CD4-positive, alpha-beta T cell treated with Interleukin-17A for 4 hours (primary cell): ENCODE measurements at regions not wholly inside any gene's neighbourhood (a gene's known extent, or its start where the extent isn't known, plus 50 kb on each side); places are given as distances from the start of the nearest gene placed in this dataset.
"Not testable (repeated sequence)": the region's sequence is repeated elsewhere in the genome, so short reads cannot be mapped to it uniquely, and the experiment has no call there.

Experiments used
- DNase-seq: peaks from one replicate; pipeline ENCODE4 v3.0.0-alpha.2; 2020; ENCODE audit warnings: mixed read lengths

DNA sequence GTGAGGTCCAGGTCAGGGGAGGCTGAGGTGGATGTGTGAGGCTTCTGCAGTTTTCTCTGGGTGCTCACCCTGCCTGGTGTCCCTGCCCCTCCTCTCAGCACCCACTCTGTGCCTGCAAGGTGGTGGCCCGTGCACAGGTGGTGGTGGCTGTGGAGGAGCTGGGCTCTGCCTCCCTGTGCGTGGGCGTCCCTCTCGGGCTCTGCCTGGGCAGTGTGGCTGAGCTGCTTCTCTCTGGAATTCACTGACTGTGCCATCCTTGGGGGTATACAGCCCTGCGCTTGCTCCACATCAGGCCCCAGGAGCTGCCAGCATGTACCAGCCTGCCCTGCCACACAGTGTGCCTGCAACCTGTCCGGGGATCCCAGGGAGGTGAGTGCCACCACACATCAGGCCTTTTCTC is 369.8 kb downstream of the TMEM121 start:
- not testable (repeated sequence) for DNase-seq

DNA sequence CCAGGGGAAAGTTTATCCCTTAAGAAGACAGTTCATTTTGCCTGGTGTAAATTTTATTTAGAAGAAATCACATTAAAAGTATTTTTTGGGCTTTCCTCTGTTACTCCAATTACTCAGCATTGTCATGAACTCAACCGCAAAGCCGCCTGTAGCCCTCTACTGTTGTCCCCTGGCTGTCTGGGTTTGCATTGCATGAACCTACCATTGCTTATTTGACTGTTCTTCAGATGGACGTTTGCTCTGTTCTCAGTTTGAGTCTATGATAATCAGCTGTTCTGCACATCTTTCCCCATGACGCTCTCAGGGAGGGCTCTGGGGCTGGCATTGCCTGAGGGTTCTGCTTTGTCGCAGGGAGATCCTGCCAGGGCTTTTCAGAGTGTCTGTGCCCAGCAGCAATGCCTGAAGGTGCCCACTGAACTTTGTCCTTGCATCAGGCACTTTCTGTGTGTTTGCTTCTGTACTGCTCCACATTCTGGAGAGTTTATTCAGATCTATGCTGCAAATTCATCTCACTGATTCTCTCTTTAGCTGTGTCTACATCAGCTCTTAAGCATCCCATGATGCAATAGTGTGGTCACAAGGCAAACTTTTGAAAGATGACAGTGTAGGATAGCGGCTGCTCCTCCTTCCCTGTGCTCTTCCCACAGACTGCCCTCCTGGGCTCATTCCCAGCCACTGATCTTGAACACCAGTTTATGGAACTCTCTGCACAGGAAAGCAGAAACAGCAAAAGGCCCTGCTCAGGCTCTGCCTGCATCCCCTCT is 370.8 kb downstream of the TMEM121 start:
- not testable (repeated sequence) for DNase-seq

DNA sequence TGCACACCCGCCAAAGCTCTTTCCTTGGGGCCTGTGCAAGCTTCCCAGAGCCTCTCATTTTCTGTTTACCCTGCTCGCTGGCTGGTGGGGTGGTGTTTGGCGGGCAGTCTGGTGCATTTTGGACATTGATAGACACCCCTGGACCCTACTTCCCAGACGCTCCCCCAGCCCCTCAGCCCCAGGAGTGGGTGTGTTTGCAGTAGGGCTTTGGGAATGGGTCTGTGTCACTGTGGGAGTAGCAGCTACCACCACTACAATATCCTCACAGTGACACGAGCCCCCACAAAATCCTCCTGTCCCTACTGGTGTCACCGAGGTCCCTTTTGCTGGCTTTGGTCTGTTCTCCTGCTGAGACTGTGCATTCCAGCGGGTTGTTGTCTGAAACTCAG is 371.3 kb downstream of the TMEM121 start:
- DNase-seq, result no peak

DNA sequence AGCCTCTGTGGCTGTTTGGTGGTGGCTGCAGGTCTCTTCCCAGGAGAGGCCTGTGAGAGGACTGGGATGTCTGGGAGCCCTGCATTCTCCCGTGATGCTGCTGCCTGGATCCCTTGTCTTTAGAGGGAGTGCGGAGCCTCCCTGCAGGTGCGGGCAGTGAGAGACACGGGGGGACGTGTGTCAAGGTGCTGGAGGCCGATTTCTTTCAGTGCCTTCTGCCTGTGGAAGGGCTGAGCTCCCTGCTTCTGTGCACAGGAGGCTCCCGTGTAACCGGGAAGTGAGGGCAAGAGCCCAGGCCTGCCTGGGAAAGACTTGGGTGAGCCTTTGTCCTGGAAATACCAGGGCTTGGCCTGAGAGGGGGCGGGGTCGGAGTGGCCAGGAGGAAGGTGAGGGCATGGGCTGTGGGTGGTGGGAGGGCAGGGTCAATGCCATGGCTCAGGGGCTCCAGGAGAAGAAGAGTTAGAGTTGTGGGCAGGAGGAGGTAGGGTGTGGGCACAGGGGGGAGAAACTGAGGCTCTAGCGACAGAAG is 372.2 kb downstream of the TMEM121 start:
- no peak for DNase-seq

DNA sequence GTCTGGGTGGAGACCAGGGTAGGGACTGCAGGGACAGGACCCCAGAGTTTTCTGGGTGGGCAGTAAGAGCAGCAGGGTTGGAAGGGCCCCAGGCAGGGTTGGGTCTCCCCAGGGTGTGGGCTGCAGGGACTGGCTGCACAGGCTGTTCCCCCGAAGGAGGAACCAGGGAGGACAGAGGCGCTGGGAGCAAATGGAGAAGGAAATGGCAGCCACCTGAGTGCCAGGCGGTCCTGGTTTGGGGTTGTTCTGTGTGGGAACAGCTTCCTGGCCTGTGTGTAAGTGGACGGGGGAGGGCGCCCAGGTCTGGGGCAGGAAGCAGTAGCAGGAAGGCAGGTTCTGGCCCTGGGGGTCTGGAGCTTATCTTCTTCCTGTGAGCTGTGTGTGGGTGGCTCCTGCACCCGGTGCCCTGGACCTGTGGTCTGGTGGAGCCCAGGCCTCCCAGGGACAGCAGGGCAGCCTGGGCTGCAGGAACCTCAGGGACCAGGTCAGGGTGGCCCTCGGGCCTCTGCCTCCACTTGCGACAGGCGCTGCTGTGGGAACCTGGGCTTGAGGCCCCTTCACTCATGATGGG is 372.8 kb downstream of the TMEM121 start:
- DNase-seq, result no peak

DNA sequence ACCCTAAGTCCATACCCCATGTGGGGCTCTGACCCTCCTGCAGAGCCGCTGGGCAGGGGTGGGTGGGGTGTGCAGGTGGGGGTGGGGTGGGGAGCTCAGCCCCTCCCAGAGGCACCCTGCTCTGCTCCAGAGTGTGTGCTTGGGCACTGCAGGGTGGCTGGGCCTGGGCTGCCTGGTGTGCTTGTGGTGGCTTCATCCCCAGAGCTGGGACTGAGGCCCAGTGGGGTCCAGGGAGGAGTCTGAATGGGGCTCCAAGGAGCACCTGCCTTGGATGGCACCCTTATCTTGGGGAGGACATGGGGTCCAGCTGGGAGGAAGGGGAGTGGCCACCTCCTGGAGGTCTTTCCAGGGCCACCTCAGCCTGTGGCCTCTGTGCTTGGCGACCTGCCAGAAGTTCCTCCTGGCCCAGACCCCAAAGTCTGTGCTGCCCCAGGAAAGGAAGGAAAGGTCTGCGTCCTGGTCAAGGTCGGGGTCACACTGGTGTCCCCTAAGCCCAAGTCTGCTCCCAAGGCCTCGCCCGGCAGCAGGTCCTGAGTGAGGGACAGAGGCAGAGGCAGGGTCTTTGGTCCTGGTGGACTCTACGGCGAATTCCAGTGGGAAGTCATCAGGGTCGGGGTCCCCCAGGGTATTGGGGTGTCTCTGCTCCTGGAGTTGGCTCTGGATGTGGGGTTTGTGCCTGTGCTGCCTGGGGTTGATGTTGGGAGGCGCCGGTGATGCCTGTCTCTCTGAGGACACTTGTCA is 373.4 kb downstream of the TMEM121 start:
- DNase-seq, result no peak

DNA sequence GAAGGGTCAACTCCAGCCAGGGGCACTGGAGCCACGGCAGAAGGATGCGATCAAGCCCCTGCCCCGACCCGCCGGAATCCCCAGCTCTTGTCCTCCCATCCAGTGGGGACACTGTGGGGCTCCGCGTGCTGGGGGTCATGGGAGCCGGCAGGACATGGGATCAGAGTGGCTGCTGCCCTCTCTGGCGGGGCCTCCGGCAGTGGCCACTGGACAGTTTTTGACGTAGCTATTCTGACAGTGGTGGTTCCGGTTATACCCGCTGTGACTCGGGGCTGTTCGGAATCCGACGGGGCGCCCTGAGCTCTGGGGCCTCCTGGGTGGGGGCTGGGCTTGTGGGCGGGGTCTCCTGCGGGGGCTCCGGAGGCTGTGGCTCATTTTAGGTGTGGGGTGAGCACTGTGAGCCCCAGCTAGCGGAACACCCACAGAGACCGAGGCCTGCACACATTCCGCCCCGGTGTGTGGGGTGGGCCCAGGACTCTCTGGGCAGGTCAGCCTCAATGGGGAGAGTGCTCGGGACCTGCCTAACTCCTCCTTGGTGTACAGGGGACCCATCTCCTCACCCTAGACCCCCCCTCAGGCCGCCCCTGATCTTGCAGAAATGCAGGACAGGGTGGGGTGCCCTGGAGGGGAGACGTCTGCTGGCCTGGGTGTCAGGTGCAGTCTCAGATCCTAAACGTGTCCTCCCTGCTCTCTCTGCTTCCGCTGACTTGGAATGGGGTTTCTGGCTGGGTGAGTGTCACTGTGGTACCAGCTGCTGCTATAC is 374.2 kb downstream of the TMEM121 start:
- DNase-seq, result no peak

DNA sequence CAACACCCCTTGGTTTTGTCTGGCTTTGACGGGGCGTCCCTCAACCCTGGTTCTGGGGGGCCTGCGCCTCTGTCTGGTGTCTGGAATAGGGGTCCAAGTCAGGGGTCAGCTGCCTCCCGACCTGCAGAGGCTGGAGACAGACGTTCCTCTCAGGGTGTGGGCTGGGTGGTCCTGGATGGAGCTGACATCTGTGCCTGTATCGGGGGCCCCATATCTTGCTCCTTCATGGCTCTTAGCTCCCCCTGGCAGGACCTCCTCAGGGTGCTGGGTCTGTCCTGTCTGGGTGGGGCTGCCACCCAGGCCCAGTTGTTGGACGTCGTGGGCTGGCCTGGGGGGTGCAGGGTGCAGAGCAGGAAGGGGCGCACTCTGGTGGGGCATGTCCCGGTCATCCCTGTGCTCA is 374.8 kb downstream of the TMEM121 start:
- DNase-seq, result no peak

DNA sequence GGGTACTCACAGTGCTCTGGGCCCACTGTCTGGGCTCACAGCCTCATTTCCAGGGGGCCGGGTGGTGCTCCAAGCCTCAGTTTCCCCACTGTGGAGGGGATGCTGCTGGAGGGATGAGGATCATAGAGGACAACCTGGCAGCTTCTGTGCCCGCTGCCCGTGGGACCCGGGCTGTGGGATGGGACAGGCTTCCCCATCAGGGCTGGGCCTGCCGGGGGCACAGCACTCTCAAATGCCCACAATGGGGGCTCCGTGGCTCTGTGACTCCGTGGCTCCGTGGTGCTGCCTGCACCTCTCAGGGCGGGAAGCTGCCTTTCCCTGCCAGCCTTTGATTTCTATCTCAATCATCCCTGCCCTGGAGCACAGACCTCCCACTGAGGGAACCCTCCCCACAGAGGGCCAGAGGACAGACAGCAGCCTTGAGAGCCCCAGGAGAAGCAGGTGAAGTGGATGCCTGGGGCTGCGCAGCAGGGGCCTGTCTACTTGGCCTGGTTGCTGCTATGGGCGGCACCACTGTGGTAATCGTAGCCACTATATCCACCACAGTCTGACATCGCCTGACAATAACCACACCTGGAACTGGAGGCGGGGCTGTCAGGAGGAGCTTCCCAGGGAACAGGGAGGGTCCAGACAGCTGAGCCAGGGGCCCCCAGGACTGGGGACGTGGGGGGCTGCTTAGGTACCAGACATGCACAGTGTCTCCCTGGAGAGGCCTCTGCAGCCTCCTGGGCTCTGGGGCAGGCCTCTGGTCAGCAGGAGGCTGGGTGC is 375.9 kb downstream of the TMEM121 start:
- no peak for DNase-seq

DNA sequence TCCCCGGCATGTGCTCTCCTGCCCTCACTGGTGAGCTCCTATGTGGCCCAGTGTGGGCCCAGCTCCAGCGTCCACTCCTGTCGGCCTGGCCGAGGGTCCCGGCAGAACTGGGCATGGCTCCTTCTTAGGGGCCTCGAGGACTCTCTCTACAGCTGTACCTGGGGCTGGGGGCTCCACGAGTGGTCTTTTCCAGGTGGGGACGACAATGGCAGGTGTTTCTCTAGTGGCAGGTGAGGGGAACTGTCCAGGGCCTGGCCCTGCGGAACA is 376.4 kb downstream of the TMEM121 start:
- DNase-seq, result not testable (repeated sequence)

DNA sequence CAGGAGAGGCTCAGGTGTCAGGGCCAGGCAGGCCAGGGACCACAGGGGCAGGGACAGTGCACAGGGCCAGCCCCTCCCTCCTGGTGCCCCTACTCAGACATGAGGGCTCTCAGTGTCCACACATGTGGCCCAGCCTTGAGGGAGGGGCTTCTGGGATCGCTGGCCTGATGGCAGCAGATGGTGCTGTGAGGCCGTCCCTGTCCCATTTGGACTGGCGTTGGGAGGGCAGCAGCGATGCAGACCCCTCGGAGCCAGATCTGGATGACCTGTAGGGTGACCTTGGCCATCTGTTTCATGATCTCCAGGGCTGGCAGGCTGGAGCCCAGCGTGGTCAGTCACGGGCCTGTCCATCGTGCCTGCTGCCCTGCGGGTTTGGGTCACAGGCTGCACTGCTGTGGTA is 377.6 kb downstream of the TMEM121 start:
- DNase-seq, result no peak

DNA sequence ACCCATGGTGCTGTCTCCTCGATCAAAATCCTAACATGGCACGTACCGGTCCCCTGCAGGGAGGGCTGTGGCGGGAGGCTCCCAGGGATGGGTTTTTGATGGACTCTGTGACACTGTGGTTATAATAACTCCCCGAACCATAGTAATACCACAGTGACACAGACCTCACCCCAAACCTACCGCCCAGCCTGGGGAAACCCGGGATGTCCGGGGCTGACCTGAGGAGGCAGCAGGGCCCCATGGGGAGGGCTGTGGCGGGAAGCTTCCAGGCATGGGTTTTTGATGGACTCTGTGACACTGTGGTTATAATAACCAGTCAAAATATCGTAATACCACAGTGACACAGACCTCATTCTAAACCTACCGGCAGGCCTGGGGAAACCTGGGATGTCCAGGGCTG is 378.0 kb downstream of the TMEM121 start:
- no peak for DNase-seq

DNA sequence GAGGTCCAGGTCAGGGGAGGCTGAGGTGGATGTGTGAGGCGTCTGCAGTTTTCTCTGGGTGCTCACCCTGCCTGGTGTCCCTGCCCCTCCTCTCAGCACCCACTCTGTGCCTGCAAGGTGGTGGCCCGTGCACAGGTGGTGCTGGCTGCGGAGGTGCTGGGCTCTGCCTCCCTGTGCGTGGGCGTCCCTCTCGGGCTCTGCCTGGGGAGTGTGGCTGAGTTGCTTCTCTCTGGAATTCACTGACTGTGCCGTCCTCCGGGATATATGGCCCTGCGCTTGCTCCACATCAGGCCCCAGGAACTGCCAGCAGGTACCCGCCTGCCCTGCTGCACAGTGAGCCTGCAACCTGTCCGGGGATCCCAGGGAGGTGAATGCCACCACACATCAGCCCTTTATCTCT is 379.1 kb downstream of the TMEM121 start:
- no peak for DNase-seq

DNA sequence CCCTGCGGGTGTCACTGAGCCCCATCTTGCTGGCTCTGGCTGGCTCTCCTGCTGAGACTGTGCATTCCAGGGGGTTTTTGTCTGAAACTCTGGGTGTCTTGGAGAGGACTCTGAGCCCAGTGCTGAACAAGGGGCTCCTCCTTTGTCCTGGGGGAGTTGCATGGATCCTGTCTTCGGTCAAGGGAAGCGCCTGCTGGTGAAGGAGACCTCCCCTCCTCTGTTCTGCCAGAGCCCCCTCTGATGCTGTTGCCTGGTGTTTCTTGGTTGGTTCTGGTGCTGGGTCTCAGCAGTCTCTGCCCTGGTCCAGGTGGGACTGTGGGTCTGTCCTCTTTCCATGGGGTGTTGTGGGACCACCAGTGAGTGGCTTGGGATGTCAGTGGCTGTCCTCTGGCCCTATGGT is 380.9 kb downstream of the TMEM121 start:
- no peak for DNase-seq

DNA sequence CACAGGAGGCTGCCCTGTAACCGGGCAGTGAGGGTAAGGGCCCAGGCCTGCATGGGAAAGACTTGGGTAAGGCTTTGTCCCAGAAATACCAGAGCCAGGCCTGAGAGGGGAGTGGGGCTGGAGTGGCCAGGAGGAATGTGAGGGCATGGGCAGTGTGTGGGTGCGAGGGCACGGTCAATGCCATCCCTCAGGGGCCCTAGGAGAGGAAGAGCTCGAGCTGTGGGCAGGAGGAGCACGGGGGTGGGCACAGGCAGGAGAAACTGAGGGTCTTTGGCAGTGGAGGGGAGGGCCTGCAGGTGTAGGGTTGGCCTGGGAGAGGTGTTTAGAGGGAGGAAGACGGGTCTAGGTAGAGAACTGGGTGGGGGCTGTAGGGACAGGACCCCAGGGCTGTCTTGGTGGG is 381.6 kb downstream of the TMEM121 start:
- DNase-seq, result no peak

DNA sequence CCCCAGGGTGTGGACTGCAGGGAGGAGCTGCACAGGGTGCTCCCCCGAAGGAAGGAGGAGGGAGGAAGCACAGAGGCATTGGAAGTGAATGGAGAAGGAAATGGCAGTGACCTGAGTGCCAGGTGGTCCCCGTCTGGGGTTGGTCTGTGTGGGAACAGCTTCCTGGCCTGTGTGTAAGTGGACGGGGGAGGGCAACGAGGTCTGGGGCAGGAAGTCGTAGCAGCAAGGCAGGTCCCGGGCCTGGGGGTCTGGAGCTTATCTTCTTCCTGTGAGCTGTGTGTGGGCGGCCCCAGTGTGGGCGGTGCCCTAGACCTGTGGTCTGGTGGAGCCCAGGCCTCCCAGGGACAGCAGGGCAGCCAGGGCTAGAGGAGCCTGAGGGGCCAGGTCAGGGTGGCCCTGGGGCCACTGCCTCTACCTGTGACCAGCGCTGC is 382.1 kb downstream of the TMEM121 start:
- no peak for DNase-seq

DNA sequence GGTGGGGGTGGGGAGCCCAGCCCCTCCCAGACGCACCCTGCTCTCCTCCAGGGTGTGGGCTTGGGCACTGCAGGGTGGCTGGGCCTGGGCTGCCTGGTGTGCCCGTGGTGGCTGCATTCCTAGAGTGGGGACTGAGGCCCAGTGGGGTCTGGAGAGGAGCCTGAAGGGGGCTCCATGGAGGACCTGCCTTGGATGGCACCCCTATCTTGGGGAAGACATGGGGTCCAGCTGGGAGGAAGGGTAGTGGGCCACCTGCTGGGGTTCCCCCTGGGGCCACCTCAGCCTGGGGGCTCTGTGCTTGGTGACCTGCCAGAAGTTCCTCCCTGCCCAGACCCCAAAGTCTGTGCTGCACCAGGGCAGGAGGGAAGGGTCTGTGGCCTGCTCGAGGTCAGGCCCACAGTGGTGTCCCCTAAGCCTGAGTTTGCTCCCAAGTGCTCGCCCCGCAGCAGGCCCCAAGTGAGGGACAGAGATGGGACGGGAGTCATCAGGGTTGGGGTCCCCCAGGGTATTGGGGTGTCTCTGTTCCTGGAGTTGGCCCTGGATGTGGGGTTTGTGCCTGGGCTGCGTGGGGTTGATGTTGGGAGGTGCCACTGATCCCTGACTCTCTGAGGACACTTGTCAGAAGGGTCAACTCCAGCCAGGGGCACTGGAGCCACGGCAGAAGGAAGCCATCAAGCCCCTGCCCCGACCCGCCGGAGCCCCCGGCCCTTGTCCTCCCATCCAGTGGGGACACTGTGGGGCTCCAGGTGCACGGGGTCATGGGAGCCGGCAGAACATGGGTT is 382.9 kb downstream of the TMEM121 start:
- no peak for DNase-seq

DNA sequence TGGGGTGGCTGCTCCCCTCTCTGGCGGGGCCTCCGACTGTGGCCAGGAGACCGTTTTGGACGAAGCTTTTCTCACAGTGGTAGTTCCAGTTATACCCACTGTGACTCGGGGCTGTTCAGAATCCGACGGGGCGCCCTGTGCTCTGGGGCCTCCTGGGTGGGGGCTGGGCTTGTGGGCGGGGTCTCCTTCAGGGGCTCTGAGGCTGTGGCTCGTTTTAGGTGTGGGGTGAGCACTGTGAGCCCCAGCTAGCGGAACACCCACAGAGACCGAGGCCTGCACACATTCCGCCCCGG is 383.4 kb downstream of the TMEM121 start:
- DNase-seq, result not testable (repeated sequence)

DNA sequence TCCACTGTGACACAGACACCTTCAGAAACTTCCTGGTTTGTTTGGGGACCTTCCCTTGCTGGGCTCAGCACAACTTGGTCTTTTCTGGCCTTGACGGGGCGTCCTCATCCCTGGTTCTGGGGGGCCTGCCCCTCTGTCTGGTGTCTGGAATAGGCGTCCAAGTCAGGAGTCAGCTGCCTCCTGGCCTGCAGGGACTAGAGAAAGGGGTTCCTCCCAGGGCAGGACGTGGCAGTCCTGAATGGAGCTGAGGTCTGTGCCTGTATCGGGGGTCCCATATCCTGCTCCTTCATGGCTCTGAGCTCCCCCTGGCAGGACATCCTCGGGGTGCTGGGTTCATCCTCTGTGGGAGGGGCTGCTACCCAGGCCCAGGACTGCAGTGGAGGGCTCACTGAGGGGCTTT is 384.0 kb downstream of the TMEM121 start:
- no peak for DNase-seq

DNA sequence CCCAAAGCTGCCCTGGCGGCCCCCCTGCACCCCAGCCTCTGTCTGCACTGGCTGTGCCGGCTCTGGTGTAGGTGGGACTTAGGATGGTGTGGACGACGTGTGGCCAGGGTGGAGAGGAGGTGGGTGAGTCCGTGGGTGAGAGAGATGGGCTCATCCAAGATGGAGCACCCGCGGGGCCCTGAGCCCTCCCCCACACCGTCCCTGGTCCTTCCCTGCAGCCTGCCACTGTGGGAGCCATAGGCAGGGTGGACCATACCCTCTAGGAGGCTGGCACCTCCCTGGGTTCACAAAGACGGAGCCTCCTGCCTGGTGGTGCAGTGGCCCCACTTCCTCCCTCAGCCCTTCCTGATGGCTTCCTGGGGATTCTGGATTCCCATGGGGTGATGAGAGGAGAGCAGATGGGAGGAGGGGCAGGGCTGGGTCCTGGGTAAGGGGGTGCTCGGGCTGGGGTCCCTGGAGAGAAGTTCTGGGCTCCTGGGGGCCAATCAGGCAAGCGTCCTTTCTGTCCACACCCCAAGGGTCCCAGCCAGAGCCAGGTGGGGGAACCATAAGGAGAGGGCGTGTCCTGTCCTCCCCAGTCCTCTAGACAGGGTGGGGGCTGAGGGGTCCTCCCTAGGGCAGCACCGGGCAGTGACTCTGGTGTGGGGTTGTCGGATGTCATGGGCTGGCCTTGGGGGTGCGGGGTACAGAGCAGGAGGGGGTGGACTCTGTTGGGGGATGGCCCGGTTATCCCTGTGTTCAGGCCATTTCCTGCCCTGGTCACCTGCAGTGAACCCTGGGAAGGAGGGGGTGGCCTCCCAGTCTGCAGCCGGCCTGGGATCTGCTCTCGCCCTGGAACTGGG is 384.8 kb downstream of the TMEM121 start:
- DNase-seq, result no peak

DNA sequence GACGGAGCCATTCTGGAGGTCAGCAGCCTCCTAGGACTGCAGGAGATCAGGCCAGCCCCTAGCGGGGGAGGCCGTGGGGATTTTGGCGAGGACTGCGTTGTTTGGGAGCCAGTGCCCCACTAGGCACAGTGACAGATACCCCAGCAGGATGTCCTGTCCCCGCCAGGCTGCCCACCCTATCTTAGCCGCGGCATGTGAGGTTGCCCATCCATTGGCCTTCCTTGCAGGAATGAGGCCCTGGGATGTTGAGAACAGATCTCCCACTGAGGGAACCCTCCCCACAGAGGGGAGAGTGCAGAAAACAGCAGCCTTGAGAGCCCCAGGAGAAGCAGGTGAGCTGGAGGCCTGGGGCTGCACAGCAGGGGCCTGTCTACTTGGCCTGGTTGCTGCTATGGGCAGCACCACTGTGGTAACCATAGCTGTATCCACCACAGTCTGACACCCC is 385.5 kb downstream of the TMEM121 start:
- not testable (repeated sequence) for DNase-seq
